HG02938 (cell line): ENCODE measurements at regions not wholly inside any gene's neighbourhood (a gene's known extent, or its start where the extent isn't known, plus 50 kb on each side); places are given as distances from the start of the nearest gene placed in this dataset.

Experiments
- ATAC-seq: cut with Tn5 transposase; IDR thresholded peaks from one replicate; pipeline ENCODE4 v1.9.1; 2021; ENCODE audit warnings: mild to moderate bottlenecking, moderate library complexity; ENCODE audit not compliant: unreplicated experiment

DNA sequence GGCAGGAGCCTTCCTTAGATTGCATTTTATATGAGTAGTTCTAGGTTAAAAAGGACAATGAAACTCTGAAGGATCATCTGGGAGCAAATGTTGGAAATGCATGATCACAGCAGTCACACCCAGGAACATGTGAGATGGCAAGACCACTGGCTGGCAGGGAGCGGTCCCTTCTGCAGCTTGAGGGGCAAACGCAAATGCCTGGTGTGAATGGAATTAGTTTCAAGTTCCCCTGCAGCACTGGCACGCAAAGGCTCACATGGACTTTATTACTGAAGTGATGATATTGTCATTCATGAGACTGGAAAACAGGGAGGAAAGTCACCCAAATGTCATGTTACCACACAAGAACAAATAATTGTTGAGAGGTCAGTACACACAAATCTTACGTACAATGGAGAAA lies 223.3 kb downstream of the FBXO15 start:
- no peak for ATAC-seq

DNA sequence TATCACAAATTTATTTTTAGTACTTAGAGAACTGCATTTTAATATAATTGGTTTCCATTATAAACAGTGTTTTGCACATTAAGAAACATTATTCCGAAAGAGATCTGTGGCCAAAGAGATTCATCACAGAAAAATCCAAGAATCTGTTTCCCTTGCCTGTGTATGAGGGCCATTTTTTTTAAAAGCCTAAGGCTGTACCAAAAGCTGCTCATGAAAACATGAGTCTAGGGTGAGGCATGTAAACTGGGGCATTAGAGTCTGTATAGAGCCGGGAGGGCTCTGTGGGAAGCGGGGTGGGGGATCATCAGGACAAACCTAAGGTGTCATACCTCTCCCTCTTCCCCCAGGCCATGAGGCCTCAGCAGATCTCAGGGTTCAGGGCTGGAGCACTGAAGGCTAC lies 223.8 kb downstream of the FBXO15 start:
- ATAC-seq: no peak

DNA sequence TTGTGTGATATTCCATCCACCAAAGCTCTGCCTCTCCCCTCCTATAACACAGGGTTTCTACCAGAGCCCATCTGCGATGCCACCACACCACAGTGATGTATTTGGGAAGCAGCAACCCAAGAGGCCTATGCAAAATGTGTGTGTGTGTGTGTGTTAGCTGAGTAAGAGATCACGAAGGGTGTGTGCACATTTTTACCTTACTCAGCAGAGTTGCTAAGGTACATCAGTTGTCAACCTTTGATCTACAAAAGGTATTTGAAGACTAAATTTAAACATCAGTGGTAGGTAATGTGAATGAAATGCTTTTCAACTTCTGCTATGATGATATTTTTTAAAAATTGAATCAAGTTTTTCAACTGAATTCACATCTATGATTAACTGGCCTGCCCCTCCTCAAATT lies 227.6 kb downstream of the FBXO15 start:
- ATAC-seq: no peak

DNA sequence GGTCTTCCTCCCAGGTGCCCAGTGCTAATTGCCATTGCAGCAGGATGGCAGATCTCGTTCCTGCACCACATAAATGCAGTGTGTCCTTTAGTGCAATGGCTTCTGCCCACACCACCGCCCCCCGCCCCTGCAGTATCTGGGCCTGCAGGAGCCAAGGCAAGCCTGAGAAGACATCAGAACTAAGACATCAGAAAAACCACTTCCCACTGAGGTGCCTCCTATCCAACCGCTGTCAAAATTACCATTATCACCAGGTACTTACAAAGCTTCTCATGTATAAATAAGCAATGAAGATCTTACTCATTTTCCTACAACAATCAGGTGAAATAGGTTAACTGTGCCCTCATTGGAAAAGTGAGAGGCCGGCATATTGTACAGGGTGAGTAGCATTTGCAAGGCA lies 228.8 kb downstream of the FBXO15 start:
- ATAC-seq: no peak

DNA sequence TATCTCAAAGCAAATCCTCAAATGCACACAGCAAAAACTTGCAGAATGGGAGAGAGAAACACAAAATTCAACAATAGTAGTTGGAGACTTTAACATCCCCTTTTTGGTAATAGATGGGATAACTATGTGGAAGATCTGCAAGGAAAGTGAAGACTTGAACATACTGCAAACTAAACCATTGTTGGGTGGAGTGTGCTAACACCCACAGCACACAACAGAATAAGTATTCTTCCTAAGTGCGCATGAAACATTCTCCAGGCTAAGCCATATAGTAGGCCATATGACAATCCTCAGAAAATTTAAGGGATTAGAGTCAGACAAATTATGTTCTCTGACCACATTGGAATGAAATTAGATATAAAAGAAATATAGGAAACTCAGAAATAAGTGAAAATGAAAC lies 230.6 kb downstream of the FBXO15 start:
- no peak for ATAC-seq

DNA sequence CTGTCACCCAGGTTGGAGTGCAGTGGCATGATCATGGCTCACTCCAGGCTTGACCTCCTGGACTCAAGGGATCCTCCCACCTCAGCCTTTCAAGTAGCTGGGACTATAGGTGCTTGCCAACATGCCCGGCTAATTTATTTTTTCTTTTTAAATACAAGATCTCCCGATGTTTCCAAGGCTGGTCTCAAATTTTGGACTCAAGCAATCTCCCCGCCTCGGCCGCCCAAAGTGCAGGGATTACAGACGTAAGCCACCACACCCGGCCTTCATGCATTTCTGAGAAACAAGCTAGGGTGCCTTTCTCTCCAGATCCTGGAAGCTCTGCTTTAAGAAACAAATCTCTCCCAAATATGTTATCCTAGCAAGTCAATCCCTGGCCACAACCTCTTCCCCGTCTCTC lies 234.1 kb downstream of the FBXO15 start:
- ATAC-seq: no peak

DNA sequence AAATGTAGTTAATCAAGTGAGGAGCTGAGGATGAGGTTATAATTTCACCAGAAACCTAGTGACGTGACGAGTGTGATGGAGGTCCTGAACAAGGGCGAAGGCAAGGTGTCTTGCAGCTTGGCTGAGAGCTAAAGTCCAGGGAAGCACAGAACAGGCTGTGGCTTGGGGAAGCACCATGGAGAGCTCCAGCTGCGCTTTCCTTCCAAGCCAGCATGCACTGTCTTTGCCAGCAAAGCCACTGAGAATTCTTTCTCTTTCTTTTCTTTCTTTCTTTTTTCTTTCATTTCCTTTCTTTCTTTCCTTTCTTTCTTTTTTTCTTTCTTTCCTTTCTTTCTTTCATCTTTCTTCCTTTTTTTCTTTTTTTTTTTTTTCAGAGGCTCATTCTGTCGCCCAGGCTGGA lies 239.3 kb downstream of the FBXO15 start:
- no peak for ATAC-seq

DNA sequence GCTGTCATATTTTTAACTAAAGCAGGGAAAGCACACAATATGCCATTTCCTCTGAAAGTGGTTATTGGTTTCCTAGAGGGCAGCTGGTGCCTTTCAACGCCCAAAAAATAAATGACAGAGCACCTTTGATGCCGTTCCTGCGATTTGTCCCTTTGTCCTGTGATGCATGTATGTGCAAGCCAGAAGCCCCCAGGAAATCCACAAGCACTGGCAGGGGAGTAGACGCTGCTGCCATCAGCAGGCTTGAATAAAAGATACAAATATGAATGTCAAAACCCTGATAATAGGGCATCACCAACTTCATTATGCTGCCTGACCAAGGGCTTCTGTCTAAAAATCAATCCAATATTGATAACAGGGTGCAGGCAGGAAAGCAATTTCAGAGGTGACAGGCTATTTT lies 246.1 kb downstream of the FBXO15 start:
- no peak for ATAC-seq

DNA sequence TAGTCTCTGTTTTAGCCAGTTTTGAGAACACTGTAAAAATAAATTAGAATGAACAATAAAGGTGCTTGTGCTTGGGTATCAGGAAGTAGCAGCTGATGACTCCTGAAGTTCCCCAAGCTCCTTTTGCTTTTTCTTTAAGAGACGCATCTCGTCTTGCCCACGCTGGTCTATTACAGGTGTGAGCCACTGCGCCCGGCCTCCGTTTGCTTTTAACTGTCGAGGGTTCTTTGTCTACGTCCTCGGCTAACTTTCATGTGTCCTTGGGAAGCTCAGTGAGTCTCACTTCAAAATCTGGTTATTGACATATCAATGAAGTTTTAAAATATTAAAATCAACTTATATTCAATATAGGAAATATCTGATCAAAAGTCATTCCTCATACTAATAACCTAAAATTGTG lies 246.5 kb downstream of the FBXO15 start:
- ATAC-seq: no peak

DNA sequence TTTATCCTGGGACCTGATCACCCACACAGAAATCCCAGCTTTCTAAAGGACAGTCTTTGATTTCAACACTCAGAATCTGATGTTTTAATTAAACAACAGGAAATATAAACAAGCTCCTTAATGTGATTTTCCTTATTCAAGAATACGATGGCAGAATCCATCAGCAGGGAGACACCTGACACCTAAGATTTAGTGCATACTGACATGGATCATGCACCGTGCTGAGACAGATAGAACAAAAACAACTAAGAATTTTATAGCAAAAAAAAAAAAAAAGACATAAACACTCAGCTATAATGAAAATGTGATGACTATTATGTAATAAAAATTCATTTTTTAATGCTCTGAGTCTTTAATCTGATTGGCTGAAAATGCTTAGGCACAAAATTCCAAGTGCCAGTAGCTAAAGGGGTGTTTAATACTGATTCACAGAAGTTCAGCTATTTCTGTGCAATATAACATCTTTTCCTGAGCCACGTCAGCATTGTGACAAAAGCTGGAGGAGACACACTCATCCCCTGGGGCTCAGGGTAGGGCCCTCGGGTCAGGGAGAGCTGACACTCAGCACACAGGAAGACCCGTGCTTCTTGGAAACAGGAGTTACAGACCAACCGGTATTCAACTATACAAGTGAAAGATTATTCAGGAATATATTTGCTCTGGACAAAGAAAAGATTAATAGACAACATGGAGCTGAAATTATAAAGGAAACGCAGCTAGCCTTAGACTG lies 247.4 kb downstream of the FBXO15 start:
- no peak for ATAC-seq

DNA sequence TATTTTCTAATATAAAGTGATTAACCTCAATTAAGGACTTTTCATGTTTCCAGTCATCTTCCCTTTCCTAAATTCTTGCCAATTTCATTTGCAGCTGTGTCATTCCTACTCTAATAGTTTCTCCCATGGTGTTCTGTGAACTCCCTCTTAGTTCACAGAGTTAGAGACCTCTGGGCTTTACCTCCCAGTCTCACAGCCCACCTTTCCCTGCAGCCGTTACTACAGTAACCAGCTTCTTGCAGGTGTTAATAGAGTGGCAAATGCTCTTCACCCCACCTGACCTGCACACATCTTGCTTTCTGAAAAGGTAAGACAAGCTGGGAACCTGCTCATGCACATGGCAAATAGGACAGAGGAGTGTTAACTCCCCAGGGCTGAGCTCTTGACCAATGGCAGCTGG lies 250.1 kb downstream of the FBXO15 start:
- no peak for ATAC-seq

DNA sequence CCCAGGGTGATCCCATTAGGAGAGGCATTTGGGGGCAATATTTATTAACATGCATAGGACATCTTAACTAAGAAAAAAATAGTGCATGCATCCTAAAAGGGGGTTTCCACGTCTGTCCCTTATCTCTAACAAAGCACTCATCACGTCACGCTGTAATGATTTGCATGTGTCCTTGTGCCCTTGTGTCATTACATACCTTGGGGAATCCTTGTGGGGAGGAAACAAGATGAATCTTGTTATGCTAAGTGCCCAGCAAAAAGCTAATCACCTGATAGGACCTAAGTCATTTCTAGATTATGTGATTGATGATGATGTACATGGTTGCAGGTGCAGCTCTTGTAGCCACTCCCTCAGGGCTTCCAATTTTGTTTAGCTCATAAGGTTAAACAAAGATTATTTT lies 250.9 kb downstream of the FBXO15 start:
- ATAC-seq: peak; percentile 69

DNA sequence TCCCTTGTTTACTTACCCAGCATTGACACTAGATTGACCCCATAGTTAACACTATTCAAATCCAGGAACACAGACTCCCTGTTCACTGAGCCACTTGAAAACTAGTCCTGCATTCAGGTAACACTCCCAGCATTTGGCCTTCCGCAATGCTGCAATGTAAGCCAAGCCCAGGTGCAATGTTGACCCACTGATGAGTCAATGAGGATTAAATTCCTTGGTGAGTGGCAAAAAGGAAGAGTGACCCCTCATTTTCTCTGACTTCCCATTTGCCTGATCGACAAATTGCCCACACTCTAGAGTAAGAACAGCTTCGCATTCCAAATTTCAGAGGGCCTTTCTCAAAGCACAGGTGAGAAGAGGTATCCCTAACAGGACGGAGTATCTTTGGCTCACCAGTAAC lies 251.9 kb downstream of the FBXO15 start:
- no peak for ATAC-seq

DNA sequence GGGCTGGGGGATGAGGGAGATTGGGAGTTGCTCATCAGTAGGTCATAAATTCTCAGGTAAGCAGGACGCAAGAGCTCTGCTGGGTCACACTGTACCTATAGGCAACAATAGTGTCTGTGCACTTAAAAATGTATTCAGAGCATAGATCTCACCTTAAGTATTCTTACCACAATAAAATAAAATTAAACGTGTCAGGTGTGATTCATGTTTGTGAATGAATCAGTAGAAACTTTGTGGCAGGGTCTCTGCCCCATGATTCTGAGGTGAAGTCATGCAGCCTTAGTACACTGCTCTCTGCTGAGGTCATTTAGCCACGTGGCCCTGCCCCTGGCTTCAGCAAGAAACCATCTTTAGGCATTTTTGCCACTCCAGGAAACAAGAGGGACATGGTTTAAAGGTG lies 253.8 kb downstream of the FBXO15 start:
- no peak for ATAC-seq

DNA sequence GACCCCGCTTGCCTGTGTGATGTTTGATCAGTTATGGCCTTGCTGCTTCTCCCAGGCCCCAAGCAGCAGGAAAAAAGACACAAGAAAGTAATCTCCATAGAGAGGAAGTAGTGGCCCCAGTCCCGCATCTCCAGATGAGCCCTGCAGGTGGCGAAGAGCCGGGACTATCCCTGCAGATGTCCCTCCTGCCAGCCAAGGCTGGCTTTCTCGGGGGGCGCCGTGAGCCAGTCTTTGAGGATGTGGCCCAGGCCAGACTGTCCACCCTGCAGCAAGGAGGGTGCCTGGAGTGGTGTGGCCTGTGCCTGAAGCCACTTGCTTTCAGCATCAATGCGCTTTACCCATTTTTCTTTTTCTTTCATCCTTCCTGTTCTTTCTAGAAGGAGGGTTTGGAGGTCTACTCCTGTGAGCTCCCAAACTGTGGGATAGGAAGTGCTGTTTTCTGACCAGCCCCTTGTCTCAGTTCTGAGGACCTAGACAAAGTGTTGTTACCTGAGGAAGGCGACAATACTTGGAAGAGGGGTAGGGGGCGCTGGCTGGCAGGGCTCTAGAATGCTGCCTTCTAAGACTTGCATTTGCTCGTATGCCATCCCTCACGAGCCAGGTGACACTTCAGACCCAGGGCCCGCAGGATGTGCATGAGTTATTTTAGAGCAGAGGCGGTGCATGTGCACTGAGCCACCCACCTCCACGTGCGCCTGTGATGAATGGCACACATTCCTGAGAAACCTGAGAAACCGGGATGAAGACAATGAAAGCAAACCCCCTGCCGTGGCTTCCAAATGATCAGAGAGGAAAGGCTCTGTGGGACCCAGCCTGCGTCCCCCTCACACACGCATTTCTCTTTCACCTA lies 255.8 kb downstream of the FBXO15 start:
- ATAC-seq: no peak

DNA sequence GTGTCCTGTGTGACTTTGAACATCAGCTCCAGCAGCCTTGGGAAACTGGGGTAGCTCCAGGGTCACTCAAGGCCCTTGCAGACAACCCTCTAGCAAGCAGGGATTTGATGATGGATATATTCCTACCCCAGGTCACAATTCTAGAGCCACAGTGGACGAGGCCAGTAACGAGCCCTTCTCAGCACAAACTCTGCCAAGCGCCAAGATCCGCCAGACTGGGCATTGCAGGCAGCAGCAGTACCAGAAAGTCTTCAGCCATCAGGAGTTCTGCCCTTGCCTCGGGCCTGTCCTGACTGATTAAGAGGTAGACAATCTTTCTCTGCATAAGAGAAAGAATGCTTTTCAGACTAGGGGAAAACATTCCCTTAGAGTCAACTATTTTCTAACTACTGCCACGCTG lies 259.1 kb downstream of the FBXO15 start:
- no peak for ATAC-seq

DNA sequence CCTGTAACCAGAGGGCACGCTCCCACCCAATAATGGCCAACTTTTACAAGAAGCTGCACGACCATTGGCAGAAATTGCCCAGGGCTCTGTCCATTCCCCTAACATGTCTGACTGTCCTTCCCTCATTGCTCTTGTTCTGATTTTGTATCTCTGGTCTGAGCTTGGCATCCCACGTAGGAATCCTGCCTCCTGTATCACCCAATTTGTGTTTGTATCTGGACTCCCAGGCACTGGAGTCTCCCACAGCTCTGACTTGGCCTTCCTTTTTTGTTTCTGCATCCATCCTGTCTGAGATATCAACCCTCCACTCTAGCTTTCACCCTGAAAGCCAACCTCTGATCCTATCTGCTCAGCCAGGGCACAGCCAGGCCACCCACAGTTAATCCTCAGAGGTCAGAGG lies 259.8 kb downstream of the FBXO15 start:
- ATAC-seq: no peak

DNA sequence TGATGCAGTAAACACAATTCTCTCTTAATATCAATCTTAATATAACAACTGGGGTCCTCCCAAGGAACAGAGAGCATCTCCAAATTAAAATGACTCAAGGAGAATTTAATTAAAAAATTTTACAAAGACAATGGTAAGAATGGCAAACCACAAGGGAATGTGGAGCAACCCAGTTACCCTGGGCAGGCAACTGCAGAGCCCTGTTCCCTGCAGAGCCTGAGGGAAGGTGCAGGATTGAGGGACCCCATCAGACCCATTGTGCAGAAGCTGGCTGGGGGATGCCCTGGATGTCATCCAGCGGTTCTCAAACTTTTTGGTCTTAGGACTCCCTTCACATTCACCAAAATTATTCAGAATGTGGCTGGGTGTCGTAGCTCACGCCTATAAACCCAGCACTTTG lies 262.8 kb downstream of the FBXO15 start:
- no peak for ATAC-seq

DNA sequence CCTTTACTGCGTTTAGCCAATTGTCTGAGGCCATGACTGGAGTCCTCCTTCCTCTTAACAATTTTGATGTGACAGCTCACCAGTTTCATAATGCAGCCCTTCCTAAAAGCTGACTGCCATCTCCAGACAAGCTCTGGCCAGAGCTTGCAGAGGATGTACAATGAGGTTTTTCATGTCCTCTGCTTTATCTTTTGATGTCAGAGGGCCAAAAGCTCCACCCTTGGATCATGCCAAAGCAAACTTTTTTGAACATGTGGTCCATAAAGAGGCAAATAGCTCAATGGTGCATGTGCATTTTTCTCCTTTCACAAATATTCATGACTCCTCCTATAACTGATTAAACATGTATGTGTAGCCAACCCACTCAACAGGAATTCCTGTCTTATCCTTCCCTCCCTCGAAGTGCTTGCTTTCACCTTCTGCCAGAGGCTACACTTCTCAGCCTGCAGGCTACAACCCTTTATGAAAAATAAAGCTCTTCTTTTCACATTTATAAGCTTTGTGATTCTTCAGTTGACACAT lies 266.2 kb downstream of the FBXO15 start:
- no peak for ATAC-seq

DNA sequence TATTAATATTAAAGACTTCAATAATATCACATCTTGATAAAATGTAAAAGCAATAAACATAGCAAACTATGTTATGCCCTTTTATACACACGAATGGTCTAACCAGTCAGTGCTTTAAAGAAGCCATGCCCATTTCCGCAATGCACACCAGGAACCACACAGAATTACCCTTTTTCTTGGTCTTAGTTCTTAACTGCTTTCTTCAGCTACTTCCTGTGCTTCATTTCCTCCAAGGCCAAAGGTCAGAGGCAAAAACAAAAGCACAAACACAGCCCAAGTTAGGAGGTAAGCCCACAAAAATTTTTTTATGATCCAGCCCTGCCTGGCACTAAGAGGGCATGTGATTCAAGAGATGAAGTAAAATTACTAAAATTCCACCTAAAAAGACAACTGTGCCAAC lies 267.2 kb downstream of the FBXO15 start:
- no peak for ATAC-seq

DNA sequence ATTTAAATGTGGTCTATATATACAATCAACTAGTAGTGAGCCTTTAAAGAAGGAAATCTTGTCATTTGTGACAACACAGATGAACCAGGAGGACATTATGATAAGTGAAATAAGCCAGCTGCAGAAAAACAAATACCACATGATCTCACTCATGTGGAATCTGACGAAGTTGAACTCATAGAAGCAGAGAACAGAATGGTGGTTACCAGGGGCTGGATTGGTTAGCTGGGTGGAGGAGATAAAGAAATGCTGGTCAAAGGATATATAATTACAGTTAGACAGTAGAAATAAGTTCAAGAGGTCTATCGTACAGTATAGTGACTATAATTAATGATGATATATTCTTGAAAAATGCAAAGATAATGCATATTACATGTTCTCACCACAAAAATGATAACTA lies 267.9 kb downstream of the FBXO15 start:
- no peak for ATAC-seq

DNA sequence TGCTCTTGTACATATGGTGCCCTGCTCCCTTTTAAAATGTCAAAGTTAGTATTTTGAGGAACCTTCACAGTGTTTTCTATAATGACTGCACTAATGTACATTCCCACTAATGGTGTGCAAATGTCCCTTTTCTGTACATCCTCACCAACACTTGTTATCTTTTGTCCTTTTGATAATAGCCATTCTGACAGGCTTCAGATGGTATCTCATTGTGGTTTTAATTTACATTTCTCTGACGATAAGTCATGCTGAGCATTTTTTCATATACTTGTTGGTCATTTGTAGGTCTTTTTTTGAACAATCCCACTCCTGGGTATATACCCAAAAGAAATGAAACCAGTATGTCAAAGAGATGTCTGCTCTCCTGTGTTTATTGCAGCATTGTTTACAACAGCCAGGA lies 268.3 kb downstream of the FBXO15 start:
- ATAC-seq: no peak
